Endothelial cell of umbilical vein (primary cell): ENCODE measurements at regions not wholly inside any gene's neighbourhood (a gene's known extent, or its start where the extent isn't known, plus 50 kb on each side); places are given as distances from the start of the nearest gene placed in this dataset.

Experiments used
- BruUV-seq: library from RNA; stranded (reverse); fragments of 400-500 nt; replicated peaks from 2 replicates; lab custom pipeline; 2021; lab: Mats Ljungman, UMichigan
- CTCF ChIA-PET: fragments of 300-600, 350-600 bp; sonication (Branson Sonifier 250); formaldehyde crosslinking; loops from one replicate; lab custom pipeline; 2021; ENCODE audit warnings: antibody characterized with exemption, inconsistent platforms; lab: Charles Lee
- POLR2A ChIA-PET: fragments of 300-600, 350-600 bp; sonication (Branson Sonifier 250); formaldehyde crosslinking; loops from one replicate; lab custom pipeline; 2021; ENCODE audit warnings: antibody characterized with exemption, inconsistent platforms; lab: Charles Lee
- DNase-seq: peaks from one replicate; pipeline ENCODE4 v3.0.0-alpha.2; 2011; ENCODE audit warnings: low read depth, low spot score
- FAIRE-seq: peaks from 2 replicates; lab custom pipeline; 2011; peaks lifted over from hg19 to GRCh38; lab: Jason Lieb, UNC
- H2AFZ ChIP-seq: 2 replicates; pipeline ENCODE4 v1.6.0; 2012; ENCODE audit warnings: low read depth, low read length, control low read depth, inconsistent platforms
- H3K27ac ChIP-seq: 2 replicates; pipeline ENCODE4 v1.5.1; 2011; ENCODE audit warnings: low read depth, mild to moderate bottlenecking, control low read depth, low read length, moderate library complexity; ENCODE audit not compliant: insufficient read depth
- H3K27me3 ChIP-seq, 2 experiments: 2 replicates each; pipeline versions ENCODE4 v1.6.0 to v1.6.1; 2011; ENCODE audit warnings: low read length in 2 of 2, mixed read lengths in 1 of 2; ENCODE audit not compliant: control insufficient read depth in 2 of 2, insufficient read depth in 2 of 2
- H3K36me3 ChIP-seq, 2 experiments: 2 replicates in 1 of 2; 3 replicates in 1 of 2; pipeline ENCODE4 v1.5.1; 2011; ENCODE audit warnings: low read length in 2 of 2, mild to moderate bottlenecking in 1 of 2, moderate library complexity in 1 of 2; ENCODE audit not compliant: control insufficient read depth in 2 of 2, insufficient read depth in 2 of 2; ENCODE audit errors: extremely low read depth in 1 of 2
- H3K4me1 ChIP-seq: 3 replicates; pipeline ENCODE4 v1.5.1; 2011; ENCODE audit warnings: mild to moderate bottlenecking, low read length; ENCODE audit not compliant: control insufficient read depth, insufficient read depth; ENCODE audit errors: extremely low read depth
- H3K4me2 ChIP-seq: 2 replicates; pipeline ENCODE4 v1.6.1; 2011; ENCODE audit warnings: low read length, control low read depth, mixed read lengths; ENCODE audit not compliant: insufficient read depth
- H3K4me3 ChIP-seq, 3 experiments: fragments of 200-600 bp in 1 of 3; sonication (generic), shearing (Covaris generic) in 1 of 3; replicated peaks in 1 of 3; 2 replicates each; pipeline ENCODE4 v1.5.1; 2011 to 2016; ENCODE audit warnings: control low read depth in 3 of 3, low read length in 3 of 3, mild to moderate bottlenecking in 2 of 3, inconsistent platforms in 1 of 3, low read depth in 1 of 3, moderate library complexity in 1 of 3; ENCODE audit not compliant: insufficient read depth in 1 of 3
- H3K79me2 ChIP-seq: 2 replicates; pipeline ENCODE4 v1.6.0; 2012; ENCODE audit warnings: low read length, inconsistent platforms; ENCODE audit not compliant: control insufficient read depth, insufficient read depth
- H3K9ac ChIP-seq: replicated peaks from 2 replicates; pipeline ENCODE3; 2011; ENCODE audit warnings: low read length, control low read depth; ENCODE audit not compliant: insufficient read depth; ENCODE audit errors: extremely low read depth
- H3K9me1 ChIP-seq: replicated peaks from 3 replicates; pipeline ENCODE4 v1.6.0; 2011; ENCODE audit warnings: mild to moderate bottlenecking, low read length; ENCODE audit not compliant: control insufficient read depth, insufficient read depth; ENCODE audit errors: extremely low read depth
- H3K9me3 ChIP-seq: replicated peaks from 2 replicates; pipeline ENCODE4 v1.5.1; 2012; ENCODE audit warnings: low read length, inconsistent platforms; ENCODE audit not compliant: control insufficient read depth, insufficient read depth
- H4K20me1 ChIP-seq: replicated peaks from 2 replicates; pipeline ENCODE3; 2011; ENCODE audit warnings: mild to moderate bottlenecking, low read length; ENCODE audit not compliant: control insufficient read depth, insufficient read depth; ENCODE audit errors: extremely low read depth
- EZH2 ChIP-seq: IDR thresholded peaks from 2 replicates; pipeline ENCODE4 v1.6.1; 2012; ENCODE audit warnings: borderline replicate concordance, low read depth, mild to moderate bottlenecking, moderate library complexity, low read length, inconsistent platforms; ENCODE audit not compliant: severe bottlenecking
- FOS ChIP-seq: IDR thresholded peaks from 2 replicates; pipeline ENCODE4 v1.6.1; 2011; ENCODE audit warnings: mild to moderate bottlenecking, low read length, moderate library complexity, borderline replicate concordance; ENCODE audit not compliant: insufficient read depth
- GATA2 ChIP-seq: IDR thresholded peaks from 2 replicates; pipeline ENCODE4 v1.7.0; 2011; ENCODE audit warnings: low read depth, mild to moderate bottlenecking, moderate library complexity, mixed read lengths, low read length; ENCODE audit not compliant: insufficient read length, insufficient read depth
- JUN ChIP-seq: IDR thresholded peaks from 2 replicates; pipeline ENCODE4 v1.6.1; 2011; ENCODE audit warnings: borderline replicate concordance, low read depth; ENCODE audit not compliant: insufficient read length, insufficient read depth
- MYC ChIP-seq: IDR thresholded peaks from one replicate; pipeline ENCODE4 v1.6.1; 2011; ENCODE audit warnings: mild to moderate bottlenecking, low read depth, low read length
- POLR2A ChIP-seq: IDR thresholded peaks from 2 replicates; pipeline ENCODE4 v1.6.1; 2012; ENCODE audit warnings: low read depth, mild to moderate bottlenecking, control low read depth, low read length
- dilution Hi-C: fragments of 300-500 bp; cut with MboI; formaldehyde crosslinking; loops from one replicate; pipeline ENCODE4 v1.15.0; 2019; ENCODE audit warnings: low sequenced_read_pairs; ENCODE audit not compliant: extremely low pct_ligation_motif_present
- intact Hi-C: fragments of 100-400 bp; cut with micrococcal nuclease; formaldehyde crosslinking; loops from one replicate; pipeline ENCODE4 v1.10.0; 2022
- TF ChIP-seq, protein P1 (sequence below): IDR thresholded peaks from 2 replicates; pipeline ENCODE4 v1.6.1; 2011; ENCODE audit not compliant: insufficient read depth, insufficient read length
- TF ChIP-seq, protein P2 (sequence below), 2 donors: IDR thresholded peaks; 1 replicate in 1 of 2; 2 replicates in 1 of 2; pipeline ENCODE4 v1.5.1; 2011; ENCODE audit warnings: low read length in 2 of 2, mild to moderate bottlenecking in 2 of 2, moderate library complexity in 2 of 2, control low read depth in 1 of 2, inconsistent platforms in 1 of 2, low read depth in 1 of 2; ENCODE audit not compliant: insufficient read depth in 1 of 2; ENCODE audit errors: extremely low read depth in 1 of 2

GRCh38 chr6:44663860-44664634 is 276.5 kb downstream of the CDC5L start:
- FAIRE-seq (no peak), DNase-seq (no peak)
- H2AFZ ChIP-seq = no peak overlapping the region
- no peaks in the 10 kb centered on the region for H3K9me1 ChIP-seq
- intact Hi-C loops = no loop called here
- H3K27ac ChIP-seq = no peak overlapping the region
- no peaks in the 10 kb centered on the region for H4K20me1 ChIP-seq
- H3K9me3 ChIP-seq = no peaks in the 10 kb centered on the region
- H3K9ac ChIP-seq = no peak overlapping the region
- H3K4me2 ChIP-seq = no peak overlapping the region
- no TSS peak for BruUV-seq
- H3K79me2 ChIP-seq = no peaks in the 10 kb centered on the region
- H3K27me3 ChIP-seq = peaks cover 2 to 12% of the 10 kb centered on the region in 2 experiments
- H3K36me3 ChIP-seq = no peaks in the 10 kb centered on the region
- POLR2A ChIA-PET = no interaction called here
- dilution Hi-C loops = no loop called here
- H3K4me1 ChIP-seq = no peaks in the 10 kb centered on the region
- H3K4me3 ChIP-seq = no peak overlapping the region
- CTCF ChIA-PET = interaction anchor here (1.5 to 2.0 kb wide), 2 partner anchors 8 to 1051 kb away, joined by 6 to 11 read pairs; no protein-coding TSS in a partner anchor
- TF ChIP-seq, protein P1, sequence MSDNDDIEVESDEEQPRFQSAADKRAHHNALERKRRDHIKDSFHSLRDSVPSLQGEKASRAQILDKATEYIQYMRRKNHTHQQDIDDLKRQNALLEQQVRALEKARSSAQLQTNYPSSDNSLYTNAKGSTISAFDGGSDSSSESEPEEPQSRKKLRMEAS = no peak
- TF ChIP-seq POLR2A = no peak
- no peak for TF ChIP-seq JUN
- TF ChIP-seq GATA2 = no peak
- no peak for TF ChIP-seq FOS
- TF ChIP-seq EZH2 = no peak
- no peak for TF ChIP-seq MYC
- TF ChIP-seq, protein P2, sequence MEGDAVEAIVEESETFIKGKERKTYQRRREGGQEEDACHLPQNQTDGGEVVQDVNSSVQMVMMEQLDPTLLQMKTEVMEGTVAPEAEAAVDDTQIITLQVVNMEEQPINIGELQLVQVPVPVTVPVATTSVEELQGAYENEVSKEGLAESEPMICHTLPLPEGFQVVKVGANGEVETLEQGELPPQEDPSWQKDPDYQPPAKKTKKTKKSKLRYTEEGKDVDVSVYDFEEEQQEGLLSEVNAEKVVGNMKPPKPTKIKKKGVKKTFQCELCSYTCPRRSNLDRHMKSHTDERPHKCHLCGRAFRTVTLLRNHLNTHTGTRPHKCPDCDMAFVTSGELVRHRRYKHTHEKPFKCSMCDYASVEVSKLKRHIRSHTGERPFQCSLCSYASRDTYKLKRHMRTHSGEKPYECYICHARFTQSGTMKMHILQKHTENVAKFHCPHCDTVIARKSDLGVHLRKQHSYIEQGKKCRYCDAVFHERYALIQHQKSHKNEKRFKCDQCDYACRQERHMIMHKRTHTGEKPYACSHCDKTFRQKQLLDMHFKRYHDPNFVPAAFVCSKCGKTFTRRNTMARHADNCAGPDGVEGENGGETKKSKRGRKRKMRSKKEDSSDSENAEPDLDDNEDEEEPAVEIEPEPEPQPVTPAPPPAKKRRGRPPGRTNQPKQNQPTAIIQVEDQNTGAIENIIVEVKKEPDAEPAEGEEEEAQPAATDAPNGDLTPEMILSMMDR (IDR thresholded peaks at IDR 0.05; ENCODE audit: extremely low read depth in 1 of 2, insufficient read depth in 1 of 2, low read depth in 1 of 2, low read length in 2 of 2) = no peak
